C4-2B (cell line): ENCODE measurements at regions not wholly inside any gene's neighbourhood (a gene's known extent, or its start where the extent isn't known, plus 50 kb on each side); places are given as distances from the start of the nearest gene placed in this dataset.

Source experiments
- H3K27ac ChIP-seq: fragments of 450-650 bp; 2 replicates; pipeline ENCODE4 v1.5.1; 2017
- CTCF ChIP-seq: fragments of 450-650 bp; conservative IDR thresholded peaks from 2 replicates; pipeline ENCODE4 v1.5.1; 2017; ENCODE audit warnings: mild to moderate bottlenecking
- ZFX ChIP-seq: fragments of 450-650 bp; IDR thresholded peaks from 2 replicates; pipeline ENCODE4 v1.6.1; 2017

- no peak overlapping the region for H3K27ac ChIP-seq
- TF ChIP-seq CTCF (no peak), ZFX (no peak)
Measured at GRCh38 chr3:118402971-118403370, 631.7 kb downstream of the IGSF11 start.

- TF ChIP-seq CTCF (no peak), ZFX (no peak)
- no peak overlapping the region for H3K27ac ChIP-seq
Measured at GRCh38 chr3:118406562-118406961, 628.1 kb downstream of the IGSF11 start.

GRCh38 chr3:118408431-118408830 is 626.2 kb downstream of the IGSF11 start:
- no peak overlapping the region for H3K27ac ChIP-seq
- TF ChIP-seq CTCF (no peak), ZFX (no peak)

- TF ChIP-seq ZFX (no peak), CTCF (no peak)
- no peak overlapping the region for H3K27ac ChIP-seq
Measured at GRCh38 chr3:118412503-118412902, 622.1 kb downstream of the IGSF11 start.

GRCh38 chr3:118425272-118425837 is 609.3 kb downstream of the IGSF11 start:
- H3K27ac ChIP-seq, result no peak overlapping the region
- TF ChIP-seq CTCF (no peak), ZFX (no peak)

GRCh38 chr3:118433825-118434224 is 600.8 kb downstream of the IGSF11 start:
- no peak for TF ChIP-seq ZFX
- TF ChIP-seq CTCF, result no peak
- no peak overlapping the region for H3K27ac ChIP-seq

- TF ChIP-seq CTCF (no peak), ZFX (no peak)
- H3K27ac ChIP-seq, result no peak overlapping the region
Measured at GRCh38 chr3:118435851-118436350, 598.7 kb downstream of the IGSF11 start.
